OCI-LY7 (cell line): ENCODE measurements at regions not wholly inside any gene's neighbourhood (a gene's known extent, or its start where the extent isn't known, plus 50 kb on each side); places are given as distances from the start of the nearest gene placed in this dataset.

Experiments
- CTCF ChIP-seq: fragments of 200-600 bp; sonication (generic); conservative IDR thresholded peaks from 2 replicates; pipeline ENCODE4 v1.5.1; 2014; ENCODE audit warnings: mild to moderate bottlenecking, antibody characterized with exemption, low read length, moderate library complexity, mixed read lengths
- EZH2phosphoT487 ChIP-seq: fragments of 200-600 bp; sonication (generic); IDR thresholded peaks from 2 replicates; pipeline ENCODE4 v1.6.1; 2018; ENCODE audit warnings: low read depth, borderline replicate concordance, mild to moderate bottlenecking, mixed run types, antibody characterized with exemption, low read length, moderate library complexity, mixed read lengths

- TF ChIP-seq CTCF, result no peak
- no peak for TF ChIP-seq EZH2phosphoT487
These were observed 384.0 kb upstream of the RORA start for GRCh38 chr15:61613138-61613537.
